GM19438 (cell line): ENCODE measurements at regions not wholly inside any gene's neighbourhood (a gene's known extent, or its start where the extent isn't known, plus 50 kb on each side); places are given as distances from the start of the nearest gene placed in this dataset.
"Not testable (repeated sequence)": the region's sequence is repeated elsewhere in the genome, so short reads cannot be mapped to it uniquely, and the experiment has no call there.

Experiments used
- ATAC-seq: cut with Tn5 transposase; IDR thresholded peaks from one replicate; pipeline ENCODE4 v1.9.1; 2021; ENCODE audit warnings: low read depth; ENCODE audit not compliant: unreplicated experiment

- no peak for ATAC-seq
Observed at GRCh38 chr12:27133022-27133590, 50.7 kb upstream of the C12orf71 start.

- no peak for ATAC-seq
Observed at GRCh38 chr12:27140478-27140969, 58.1 kb upstream of the C12orf71 start.

- ATAC-seq, result no peak
Observed at GRCh38 chr12:27142101-27142721, 59.8 kb upstream of the C12orf71 start.

GRCh38 chr12:27143256-27144069 lies 61.1 kb upstream of the C12orf71 start:
- ATAC-seq, result no peak

DNA sequence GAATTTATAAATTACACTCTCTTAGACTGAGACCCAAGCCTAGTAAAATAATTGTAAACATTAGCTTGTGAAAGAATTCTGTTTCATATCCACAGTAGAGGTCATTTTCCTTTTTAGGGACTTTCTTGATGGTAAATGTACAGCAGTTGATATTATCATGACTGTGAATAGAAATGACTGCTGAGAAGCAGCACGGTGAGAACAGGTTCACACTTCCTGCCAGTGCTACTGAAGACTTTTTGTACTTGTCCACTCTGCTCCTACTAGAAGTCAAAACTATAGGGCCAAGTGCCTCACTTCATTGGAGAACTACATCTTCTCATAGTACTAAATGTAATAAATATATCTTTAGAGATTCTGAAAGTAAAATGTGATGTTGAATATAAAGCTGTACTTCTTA lies 63.3 kb upstream of the C12orf71 start:
- not testable (repeated sequence) for ATAC-seq

DNA sequence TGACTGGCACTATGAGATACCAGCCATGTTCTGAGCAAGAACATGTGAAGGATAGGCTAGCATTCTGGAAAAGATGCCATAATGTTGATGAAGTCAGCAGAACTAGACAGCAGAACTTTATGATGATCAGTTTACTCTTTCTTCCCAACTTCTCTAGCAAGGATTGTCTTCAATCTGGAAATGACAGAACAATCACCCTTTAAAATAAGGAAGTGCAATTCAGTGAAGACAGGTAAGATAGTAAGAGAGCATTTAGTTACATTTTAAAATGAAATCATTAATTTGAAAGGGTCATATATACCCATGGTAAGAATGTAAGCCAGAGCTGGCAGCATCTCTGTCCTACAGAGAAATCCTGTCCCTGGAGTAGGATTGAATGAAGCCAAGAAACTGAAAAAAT lies 66.0 kb upstream of the C12orf71 start:
- no peak for ATAC-seq

DNA sequence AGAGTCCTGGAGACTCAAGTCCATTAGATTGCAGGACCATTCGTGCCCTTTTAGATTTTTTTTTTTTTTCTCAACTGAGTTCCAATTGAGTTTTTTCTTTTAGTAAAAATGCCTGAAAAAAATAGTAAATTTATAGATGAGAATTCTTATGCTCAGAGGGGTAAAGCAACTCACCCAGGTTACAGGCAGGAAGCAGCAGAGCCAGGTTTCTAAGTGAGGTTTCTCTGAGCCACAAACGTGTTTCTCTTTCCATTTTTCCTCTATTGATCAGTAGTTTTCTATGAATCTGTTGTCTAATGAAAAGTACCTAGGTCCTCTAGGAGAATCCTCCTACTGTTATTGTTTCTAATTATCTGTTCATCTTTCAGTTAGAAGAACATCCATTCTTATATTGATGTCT lies 66.4 kb upstream of the C12orf71 start:
- peak; percentile 61 for ATAC-seq

- no peak for ATAC-seq
Observed at GRCh38 chr12:27151479-27151878, 69.1 kb upstream of the C12orf71 start.

- ATAC-seq, result no peak
Observed at GRCh38 chr12:27158297-27158696, 75.9 kb upstream of the C12orf71 start.

DNA sequence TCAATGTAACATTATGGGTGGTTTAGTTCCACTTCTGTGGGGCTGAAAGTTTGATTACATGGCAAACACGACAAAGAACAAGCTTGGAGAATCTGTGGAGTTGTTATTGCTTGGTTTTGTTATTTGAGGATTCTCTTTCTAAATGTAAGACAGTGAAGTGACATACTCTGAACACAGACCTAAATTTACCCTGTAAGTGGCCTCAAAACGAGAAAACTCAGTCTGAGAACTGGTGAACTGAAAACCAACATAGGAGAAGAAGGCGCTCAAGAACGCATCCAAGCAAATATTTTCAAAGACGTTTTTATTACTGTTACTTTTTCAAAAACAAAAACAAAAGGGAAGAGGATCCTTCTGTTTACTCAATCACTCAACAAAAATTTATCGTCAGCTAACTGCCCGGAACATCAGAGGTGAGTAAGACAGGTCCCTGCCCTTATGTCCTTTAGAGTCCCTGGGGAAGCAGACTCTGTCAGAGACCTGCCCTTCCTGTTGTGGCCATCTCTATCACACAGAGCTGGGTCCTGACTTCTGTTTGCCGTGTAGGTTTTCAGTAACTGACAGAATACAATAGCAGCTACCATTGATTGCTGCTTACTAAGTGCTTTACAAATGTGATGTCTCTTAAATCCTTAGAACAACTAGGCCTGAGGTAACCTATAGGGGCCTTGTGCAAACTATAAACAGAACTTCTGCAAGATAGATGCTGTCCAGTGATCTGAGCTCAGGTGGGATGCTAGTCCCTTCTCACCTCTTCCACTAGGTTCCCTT lies 79.3 kb upstream of the C12orf71 start:
- peak; percentile 88 for ATAC-seq

DNA sequence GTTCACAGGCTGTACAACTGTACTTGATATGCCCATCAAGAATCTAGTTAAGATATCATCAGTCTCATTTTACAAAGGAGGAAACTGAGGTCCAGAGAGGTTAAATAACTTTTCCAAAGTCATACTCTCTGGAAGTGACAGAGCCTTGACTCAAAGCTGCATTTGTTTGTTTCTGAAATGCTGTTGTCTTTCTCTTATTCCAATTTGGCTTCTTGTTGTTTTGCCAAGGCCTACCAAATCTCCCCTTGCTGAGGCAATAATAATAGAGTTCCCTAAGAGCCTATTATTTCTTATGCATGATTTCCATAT lies 79.8 kb upstream of the C12orf71 start:
- no peak for ATAC-seq

- ATAC-seq, result no peak
Observed at GRCh38 chr12:27163048-27163715, 80.8 kb upstream of the C12orf71 start.

DNA sequence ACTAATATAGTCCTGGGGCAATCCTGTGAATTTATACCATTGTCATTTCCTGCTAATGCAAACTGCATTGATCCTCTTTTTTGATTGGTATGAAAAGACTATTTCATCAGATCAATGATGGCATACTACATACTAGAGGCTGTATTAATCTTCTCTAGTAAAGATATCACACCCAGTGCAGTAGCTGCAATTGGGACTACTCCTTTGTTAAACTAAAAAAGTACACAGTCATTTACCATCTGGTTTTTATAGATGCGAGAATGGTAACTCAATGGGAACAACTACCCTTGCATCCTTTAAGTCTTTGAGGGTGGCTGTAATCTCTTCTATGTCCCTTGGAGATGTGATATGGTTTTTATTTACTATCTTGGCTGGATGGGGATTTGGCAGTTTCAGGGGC lies 80.2 kb upstream of the STK38L start:
- no peak for ATAC-seq

DNA sequence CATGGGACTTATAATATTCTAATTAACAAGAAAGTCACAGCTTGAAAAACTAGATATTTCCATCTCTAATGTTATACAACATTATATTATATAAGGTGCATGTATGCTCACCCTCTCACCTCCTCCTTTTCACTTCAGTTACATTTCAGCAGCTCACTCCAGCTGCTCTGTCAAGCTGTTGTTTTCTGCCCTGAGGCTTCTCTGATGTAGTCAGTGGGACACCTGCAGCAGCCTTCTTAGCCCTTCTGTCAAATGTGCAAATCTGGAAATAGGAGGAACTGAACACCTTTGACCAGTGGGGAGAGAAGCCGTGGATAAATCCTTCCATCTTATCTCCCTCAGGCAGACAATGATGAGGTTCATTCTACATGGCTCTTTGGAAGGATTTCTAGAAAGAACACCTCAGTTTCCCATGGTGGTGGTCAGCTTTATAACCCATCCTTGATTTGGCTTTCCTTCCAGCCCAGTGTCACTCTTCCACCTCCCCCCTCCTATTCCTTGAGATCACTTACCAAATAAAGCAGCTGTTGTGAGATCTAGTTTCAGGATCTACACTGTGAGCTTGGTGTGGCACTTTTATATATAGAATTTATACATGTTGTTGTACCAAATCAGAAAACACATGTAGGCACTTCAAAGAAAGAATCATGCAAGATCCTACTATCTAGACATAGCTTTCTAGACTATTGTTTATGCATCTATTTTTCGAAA lies 79.6 kb upstream of the STK38L start:
- no peak for ATAC-seq

GRCh38 chr12:27165958-27166357 lies 78.1 kb upstream of the STK38L start:
- ATAC-seq, result not testable (repeated sequence)

GRCh38 chr12:27171494-27171893 lies 72.6 kb upstream of the STK38L start:
- ATAC-seq, result not testable (repeated sequence)

DNA sequence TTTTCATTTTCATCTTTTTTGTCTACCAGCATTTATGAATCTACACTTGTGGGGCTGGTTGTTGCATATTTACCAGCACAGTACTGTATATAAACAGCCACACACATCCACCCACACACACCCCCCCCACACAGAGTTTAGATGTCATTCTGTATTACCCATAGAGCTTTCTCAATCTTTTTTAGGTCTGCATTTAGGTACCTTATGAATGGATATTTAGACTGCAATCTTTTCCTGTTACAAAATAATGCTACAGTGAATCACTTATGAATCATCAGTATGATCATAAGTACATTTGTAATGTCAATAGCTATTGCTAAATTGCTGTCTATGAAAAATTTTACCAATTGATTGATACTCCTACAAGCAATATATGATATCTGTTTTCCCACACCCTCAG lies 67.3 kb upstream of the STK38L start:
- ATAC-seq, result no peak

DNA sequence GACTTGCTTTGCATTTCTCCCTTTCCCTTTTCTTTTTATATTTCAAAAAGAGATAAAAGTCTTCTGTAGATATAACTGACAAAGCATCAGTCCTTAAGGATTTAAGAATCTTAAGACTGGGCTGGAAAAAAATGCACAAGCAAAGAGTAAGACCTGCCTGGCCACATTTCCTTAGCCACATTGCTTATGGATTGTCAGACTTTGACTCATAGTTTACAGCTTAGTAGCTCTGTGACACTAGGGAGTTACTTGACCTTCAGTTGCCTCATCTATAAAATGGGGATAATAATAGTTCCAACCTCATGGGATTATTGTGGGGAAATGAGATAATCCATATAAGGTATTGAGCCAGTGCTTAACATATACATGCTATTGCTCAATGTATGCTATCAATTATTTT lies 66.4 kb upstream of the STK38L start:
- ATAC-seq, result no peak

DNA sequence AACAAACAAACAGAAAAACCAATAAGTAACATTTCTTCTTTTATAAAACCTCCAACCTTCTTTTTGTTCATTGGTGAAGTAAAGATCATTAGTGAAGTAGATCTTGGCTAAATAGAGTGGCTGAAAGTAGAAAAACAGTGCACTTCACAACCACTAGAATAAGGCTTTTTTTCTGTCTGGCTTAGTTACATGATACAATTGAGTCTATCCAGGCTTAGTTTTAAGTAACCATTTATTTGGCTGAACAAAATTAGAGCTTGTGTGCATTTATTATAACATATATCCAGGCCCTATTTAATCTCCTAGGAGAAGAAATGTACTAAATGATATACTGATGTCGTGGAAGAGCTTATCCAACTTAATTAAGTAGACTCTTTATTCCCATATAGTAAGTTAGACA lies 65.8 kb upstream of the STK38L start:
- ATAC-seq, result no peak
